IMR-90 (cell line): ENCODE measurements at regions not wholly inside any gene's neighbourhood (a gene's known extent, or its start where the extent isn't known, plus 50 kb on each side); places are given as distances from the start of the nearest gene placed in this dataset.

Experiments
- ATAC-seq: fragments of 200-7000 bp; cut with Tn5 transposase; 2 replicates; pipeline ENCODE4 v1.9.1; 2020; ENCODE audit warnings: low read depth, mild to moderate bottlenecking, moderate library complexity
- BruUV-seq: library from RNA; stranded (reverse); fragments of 400-500 nt; replicated peaks from 2 replicates; lab custom pipeline; 2021; lab: Mats Ljungman, UMichigan
- CTCF ChIA-PET: fragments of 300-600 bp; formaldehyde crosslinking; extraction: SDS; loops from one replicate; lab custom pipeline; 2021; ENCODE audit warnings: antibody characterized with exemption; lab: Yijun Ruan, JAX
- POLR2A ChIA-PET: fragments of 300-600 bp; sonication (Branson Sonifier 250); formaldehyde crosslinking; loops from one replicate; lab custom pipeline; 2022; ENCODE audit warnings: antibody characterized with exemption; ENCODE audit not compliant: unreplicated experiment; lab: Charles Lee
- DNase-seq: peaks from one replicate; pipeline ENCODE4 v3.0.0; 2013
- H2AFZ ChIP-seq: replicated peaks from 2 replicates; pipeline ENCODE3; 2013; ENCODE audit warnings: low read length, mild to moderate bottlenecking; ENCODE audit not compliant: poor library complexity
- H2AK5ac ChIP-seq: 2 replicates; pipeline ENCODE4 v1.6.1; 2013; ENCODE audit warnings: low read depth, low read length, inconsistent platforms
- H2AK9ac ChIP-seq: replicated peaks from 2 replicates; pipeline ENCODE3; 2013; ENCODE audit warnings: mild to moderate bottlenecking, low read depth, low read length, moderate library complexity; ENCODE audit not compliant: poor library complexity
- H2BK120ac ChIP-seq: 2 replicates; pipeline ENCODE4 v1.6.1; 2013; ENCODE audit warnings: low read depth, low read length, inconsistent platforms
- H2BK15ac ChIP-seq: 3 replicates; pipeline ENCODE4 v1.6.1; 2013; ENCODE audit warnings: low read depth, low read length, inconsistent platforms
- H2BK20ac ChIP-seq: 2 replicates; pipeline ENCODE4 v1.6.1; 2013; ENCODE audit warnings: low read depth, mild to moderate bottlenecking, inconsistent platforms, low read length, moderate library complexity
- H2BK5ac ChIP-seq: 2 replicates; pipeline ENCODE4 v1.6.1; 2013; ENCODE audit warnings: mild to moderate bottlenecking, low read depth, low read length, inconsistent platforms; ENCODE audit not compliant: poor library complexity, severe bottlenecking
- H3K14ac ChIP-seq: replicated peaks from 2 replicates; pipeline ENCODE4 v1.6.1; 2013; ENCODE audit warnings: low read depth, low read length, inconsistent platforms
- H3K18ac ChIP-seq: 2 replicates; pipeline ENCODE4 v1.6.1; 2013; ENCODE audit warnings: low read depth, low read length, control low read depth
- H3K23ac ChIP-seq: 2 replicates; pipeline ENCODE4 v1.6.1; 2013; ENCODE audit warnings: low read depth, low read length, inconsistent platforms
- H3K27ac ChIP-seq: 2 replicates; pipeline ENCODE4 v1.5.1; 2013; ENCODE audit warnings: mild to moderate bottlenecking, control low read depth, low read length; ENCODE audit not compliant: insufficient read depth
- H3K27me3 ChIP-seq: 2 replicates; pipeline ENCODE4 v1.6.1; 2013; ENCODE audit warnings: low read length; ENCODE audit not compliant: control insufficient read depth, insufficient read depth
- H3K36me3 ChIP-seq: 2 replicates; pipeline ENCODE4 v1.6.1; 2013; ENCODE audit warnings: low read length, mixed read lengths; ENCODE audit not compliant: control insufficient read depth, insufficient read depth
- H3K4ac ChIP-seq: 2 replicates; pipeline ENCODE4 v1.6.1; 2013; ENCODE audit warnings: low read depth, low read length, inconsistent platforms
- H3K4me1 ChIP-seq: 2 replicates; pipeline ENCODE4 v1.6.1; 2013; ENCODE audit warnings: low read length, mixed read lengths; ENCODE audit not compliant: control insufficient read depth, insufficient read depth
- H3K4me2 ChIP-seq: 2 replicates; pipeline ENCODE4 v1.6.1; 2013; ENCODE audit warnings: low read depth, mild to moderate bottlenecking, control low read depth, low read length, moderate library complexity
- H3K4me3 ChIP-seq: 2 replicates; pipeline ENCODE4 v1.5.1; 2013; ENCODE audit warnings: low read depth, mild to moderate bottlenecking, control low read depth, low read length, moderate library complexity; ENCODE audit not compliant: insufficient read depth
- H3K56ac ChIP-seq: 2 replicates; pipeline ENCODE4 v1.6.1; 2013; ENCODE audit warnings: low read length, inconsistent platforms; ENCODE audit not compliant: insufficient read depth; ENCODE audit errors: extremely low read depth
- H3K79me1 ChIP-seq, 2 experiments: 2 replicates each; pipeline ENCODE4 v1.6.1; 2013; ENCODE audit warnings: low read length in 2 of 2, inconsistent platforms in 1 of 2, low read depth in 1 of 2
- H3K9ac ChIP-seq: 2 replicates; pipeline ENCODE4 v1.6.1; 2013; ENCODE audit warnings: low read depth, low read length, control low read depth
- H3K9me1 ChIP-seq: 2 replicates; pipeline ENCODE4 v1.6.1; 2013; ENCODE audit warnings: low read length, inconsistent platforms; ENCODE audit not compliant: insufficient read depth
- H3K9me3 ChIP-seq: 2 replicates; pipeline ENCODE4 v1.6.1; 2013; ENCODE audit warnings: low read length; ENCODE audit not compliant: control insufficient read depth, insufficient read depth
- H4K20me1 ChIP-seq: 2 replicates; pipeline ENCODE4 v1.6.1; 2013; ENCODE audit warnings: low read length, inconsistent platforms; ENCODE audit not compliant: insufficient read depth
- H4K5ac ChIP-seq: 2 replicates; pipeline ENCODE4 v1.6.1; 2013; ENCODE audit warnings: mild to moderate bottlenecking, low read depth, low read length, control low read depth
- H4K8ac ChIP-seq, 2 experiments: 2 replicates each; pipeline ENCODE4 v1.6.1; 2013; ENCODE audit warnings: low read depth in 2 of 2, low read length in 2 of 2, control low read depth in 1 of 2, inconsistent platforms in 1 of 2
- H4K91ac ChIP-seq: 2 replicates; pipeline ENCODE4 v1.6.1; 2013; ENCODE audit warnings: low read depth, low read length, inconsistent platforms; ENCODE audit not compliant: insufficient read depth
- CEBPB ChIP-seq: IDR thresholded peaks from 2 replicates; pipeline ENCODE4 v1.6.1; 2012; ENCODE audit warnings: low read depth, low read length, improper control_type of control experiment
- CHD1 ChIP-seq: IDR thresholded peaks from 2 replicates; pipeline ENCODE4 v1.6.1; 2012; ENCODE audit warnings: low read depth, low read length, improper control_type of control experiment
- MXI1 ChIP-seq: IDR thresholded peaks from 2 replicates; pipeline ENCODE4 v1.6.1; 2012; ENCODE audit warnings: low read depth, mild to moderate bottlenecking, low read length, moderate library complexity, borderline replicate concordance
- POLR2A ChIP-seq: IDR thresholded peaks from 2 replicates; pipeline ENCODE4 v1.6.1; 2012; ENCODE audit warnings: mild to moderate bottlenecking, low read depth, low read length
- RCOR1 ChIP-seq: IDR thresholded peaks from 2 replicates; pipeline ENCODE4 v1.6.1; 2012; ENCODE audit warnings: mild to moderate bottlenecking, low read length, improper control_type of control experiment; ENCODE audit not compliant: insufficient replicate concordance
- RFX5 ChIP-seq: IDR thresholded peaks from 2 replicates; pipeline ENCODE4 v1.8.0; 2012; ENCODE audit warnings: low read depth, mild to moderate bottlenecking, low read length, moderate library complexity
- SMC3 ChIP-seq: fragments of 150-350 bp; IDR thresholded peaks from 2 replicates; pipeline ENCODE4 v1.6.1; 2016; ENCODE audit warnings: low read depth, mild to moderate bottlenecking, antibody characterized with exemption, low read length, moderate library complexity
- WGBS, 2 experiments: methylation state at CpG; one replicate each; pipeline versions ENCODE4 v1.1.5 to v1.1.7; 2013; ENCODE audit warnings: missing lambda C conversion rate in 2 of 2; ENCODE audit not compliant: insufficient read length in 1 of 2; ENCODE audit errors: extremely low coverage in 2 of 2; 5-methylcytosine and 5-hydroxymethylcytosine counted together
- dilution Hi-C: fragments of 300-500 bp; cut with HindIII; formaldehyde crosslinking; loops from one replicate; pipeline ENCODE4 v1.14.3; 2018; ENCODE audit warnings: low sequenced_read_pairs; ENCODE audit not compliant: unreplicated experiment
- in situ Hi-C: fragments of 300-500 bp; cut with MboI; formaldehyde crosslinking; loops from 3 replicates; pipeline ENCODE4 v1.14.3; 2019; ENCODE audit warnings: low sequenced_read_pairs, inconsistent platforms, mixed read lengths
- intact Hi-C: fragments of 100-400 bp; cut with micrococcal nuclease; formaldehyde crosslinking; loops from 2 replicates; pipeline ENCODE4 v1.10.0; 2022
- TF ChIP-seq, protein P1 (sequence below): fragments of 150-350 bp; IDR thresholded peaks from 2 replicates; pipeline ENCODE4 v1.6.1; 2017; ENCODE audit warnings: mild to moderate bottlenecking, antibody characterized with exemption, low read length, low read depth
- TF ChIP-seq, protein P2 (sequence below): conservative IDR thresholded peaks from 2 replicates; pipeline ENCODE4 v1.5.1; 2012; ENCODE audit warnings: mild to moderate bottlenecking, low read depth, low read length, improper control_type of control experiment

DNA sequence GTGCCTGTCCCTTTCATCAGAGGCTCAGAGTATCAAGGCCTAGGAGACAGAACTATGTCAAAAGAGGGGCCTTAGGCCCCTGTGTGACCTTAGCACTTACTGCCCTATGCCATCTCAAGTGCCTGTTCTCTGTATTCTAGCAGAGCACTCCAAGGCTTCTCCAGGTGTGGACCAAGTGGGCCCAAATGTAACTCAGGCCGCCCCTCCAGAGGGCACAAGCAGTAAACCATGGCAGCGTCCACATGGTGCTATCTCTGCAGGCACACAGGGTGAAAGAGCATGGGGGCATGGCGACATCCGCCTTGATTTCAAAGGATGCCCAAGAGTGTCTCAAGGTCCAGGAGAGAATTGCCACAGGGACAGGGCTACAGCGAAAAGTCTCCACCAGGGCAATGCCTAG, 628.7 kb downstream of the RPS29 start:
- Histone ChIP-seq H2BK15ac (no peak overlapping the region), H3K9me3 (peaks cover 4% of the 10 kb centered on the region; the same call in 1 of the 2 replicates), H3K27ac (no peak overlapping the region), H4K5ac (no peak overlapping the region), H3K4me1 (no peaks in the 10 kb centered on the region), H3K4me2 (no peak overlapping the region), H4K20me1 (no peaks in the 10 kb centered on the region), H3K4me3 (no peak overlapping the region), H3K27me3 (no peaks in the 10 kb centered on the region), H3K18ac (no peak overlapping the region), H2AFZ (no peak overlapping the region), H2BK20ac (no peak overlapping the region), H3K9me1 (no peaks in the 10 kb centered on the region), H3K79me1 (no peaks in the 10 kb centered on the region), H3K4ac (no peak overlapping the region), H2AK5ac (no peak overlapping the region), H4K91ac (no peak overlapping the region), H2BK5ac (no peak overlapping the region), H3K56ac (no peak overlapping the region), H3K14ac (no peak overlapping the region), H4K8ac (no peak overlapping the region), H3K9ac (no peak overlapping the region), H2BK120ac (no peak overlapping the region), H3K23ac (no peak overlapping the region), H3K36me3 (no peaks in the 10 kb centered on the region), H2AK9ac (no peak overlapping the region)
- no TSS peak for BruUV-seq
- in situ Hi-C loops = no loop called here
- intact Hi-C loops = no loop called here
- DNase-seq = no peak
- WGBS, 2 experiments = 89% methylated on average over 3 of the region's 5 CpGs; no CpG with 5 or more reads in 1 of the 2 experiments
- ChIA-PET CTCF (no interaction called here), POLR2A (no interaction called here)
- TF ChIP-seq, protein P1, sequence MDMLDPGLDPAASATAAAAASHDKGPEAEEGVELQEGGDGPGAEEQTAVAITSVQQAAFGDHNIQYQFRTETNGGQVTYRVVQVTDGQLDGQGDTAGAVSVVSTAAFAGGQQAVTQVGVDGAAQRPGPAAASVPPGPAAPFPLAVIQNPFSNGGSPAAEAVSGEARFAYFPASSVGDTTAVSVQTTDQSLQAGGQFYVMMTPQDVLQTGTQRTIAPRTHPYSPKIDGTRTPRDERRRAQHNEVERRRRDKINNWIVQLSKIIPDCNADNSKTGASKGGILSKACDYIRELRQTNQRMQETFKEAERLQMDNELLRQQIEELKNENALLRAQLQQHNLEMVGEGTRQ = no peak
- TF ChIP-seq RFX5 (no peak), POLR2A (no peak), RCOR1 (no peak), MXI1 (no peak), CHD1 (no peak), SMC3 (no peak), CEBPB (no peak)
- TF ChIP-seq, protein P2, sequence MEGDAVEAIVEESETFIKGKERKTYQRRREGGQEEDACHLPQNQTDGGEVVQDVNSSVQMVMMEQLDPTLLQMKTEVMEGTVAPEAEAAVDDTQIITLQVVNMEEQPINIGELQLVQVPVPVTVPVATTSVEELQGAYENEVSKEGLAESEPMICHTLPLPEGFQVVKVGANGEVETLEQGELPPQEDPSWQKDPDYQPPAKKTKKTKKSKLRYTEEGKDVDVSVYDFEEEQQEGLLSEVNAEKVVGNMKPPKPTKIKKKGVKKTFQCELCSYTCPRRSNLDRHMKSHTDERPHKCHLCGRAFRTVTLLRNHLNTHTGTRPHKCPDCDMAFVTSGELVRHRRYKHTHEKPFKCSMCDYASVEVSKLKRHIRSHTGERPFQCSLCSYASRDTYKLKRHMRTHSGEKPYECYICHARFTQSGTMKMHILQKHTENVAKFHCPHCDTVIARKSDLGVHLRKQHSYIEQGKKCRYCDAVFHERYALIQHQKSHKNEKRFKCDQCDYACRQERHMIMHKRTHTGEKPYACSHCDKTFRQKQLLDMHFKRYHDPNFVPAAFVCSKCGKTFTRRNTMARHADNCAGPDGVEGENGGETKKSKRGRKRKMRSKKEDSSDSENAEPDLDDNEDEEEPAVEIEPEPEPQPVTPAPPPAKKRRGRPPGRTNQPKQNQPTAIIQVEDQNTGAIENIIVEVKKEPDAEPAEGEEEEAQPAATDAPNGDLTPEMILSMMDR = no peak
- dilution Hi-C loops = no loop called here
- no peak for ATAC-seq
